ENCODE measurements at regions not wholly inside any gene's neighbourhood (a gene's known extent, or its start where the extent isn't known, plus 50 kb on each side); places are given as distances from the start of the nearest gene placed in this dataset.

DNA sequence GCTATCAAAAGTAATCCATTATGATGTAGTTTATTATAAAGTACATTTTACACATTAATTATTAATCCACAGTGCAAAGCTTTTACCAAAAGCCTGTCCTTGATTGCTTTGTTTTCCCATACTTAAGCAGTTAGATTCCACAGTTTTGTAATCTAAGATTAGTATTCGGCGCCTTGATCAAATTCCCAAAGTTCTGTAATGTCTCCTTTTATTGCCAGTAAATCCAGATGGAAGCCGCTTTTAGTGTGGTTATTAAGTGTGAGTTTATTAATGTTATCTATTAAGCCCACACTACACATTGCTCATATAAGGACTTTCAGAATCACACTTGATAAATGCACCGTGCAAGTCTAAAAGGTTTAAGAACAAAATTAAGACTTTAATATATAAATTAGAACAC is 199.2 kb upstream of the PKN2 start:
- no peak overlapping the region for H3K27ac ChIP-seq
- H3K27me3 ChIP-seq = no peaks in the 10 kb centered on the region
- H3K36me3 ChIP-seq = no peaks in the 10 kb centered on the region

DNA sequence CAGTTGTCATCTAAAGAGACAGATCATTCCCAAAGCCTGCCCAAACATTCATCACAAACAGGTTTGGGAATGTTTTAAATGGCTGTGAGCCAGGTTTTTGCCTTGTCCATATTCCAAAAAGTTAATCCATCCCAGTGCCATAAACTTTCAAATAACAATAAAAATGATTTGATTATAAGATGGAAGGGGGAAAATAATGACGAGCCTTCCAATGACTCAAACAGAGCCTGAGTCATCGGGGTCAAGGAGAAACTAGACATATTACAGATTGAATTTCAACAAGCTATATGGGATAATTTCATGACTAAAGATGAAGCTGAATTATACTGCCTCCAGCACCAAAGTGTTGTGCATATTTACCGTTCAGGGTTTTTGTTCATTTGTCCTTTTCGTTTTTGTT is 195.8 kb upstream of the PKN2 start:
- TF ChIP-seq, protein P1, sequence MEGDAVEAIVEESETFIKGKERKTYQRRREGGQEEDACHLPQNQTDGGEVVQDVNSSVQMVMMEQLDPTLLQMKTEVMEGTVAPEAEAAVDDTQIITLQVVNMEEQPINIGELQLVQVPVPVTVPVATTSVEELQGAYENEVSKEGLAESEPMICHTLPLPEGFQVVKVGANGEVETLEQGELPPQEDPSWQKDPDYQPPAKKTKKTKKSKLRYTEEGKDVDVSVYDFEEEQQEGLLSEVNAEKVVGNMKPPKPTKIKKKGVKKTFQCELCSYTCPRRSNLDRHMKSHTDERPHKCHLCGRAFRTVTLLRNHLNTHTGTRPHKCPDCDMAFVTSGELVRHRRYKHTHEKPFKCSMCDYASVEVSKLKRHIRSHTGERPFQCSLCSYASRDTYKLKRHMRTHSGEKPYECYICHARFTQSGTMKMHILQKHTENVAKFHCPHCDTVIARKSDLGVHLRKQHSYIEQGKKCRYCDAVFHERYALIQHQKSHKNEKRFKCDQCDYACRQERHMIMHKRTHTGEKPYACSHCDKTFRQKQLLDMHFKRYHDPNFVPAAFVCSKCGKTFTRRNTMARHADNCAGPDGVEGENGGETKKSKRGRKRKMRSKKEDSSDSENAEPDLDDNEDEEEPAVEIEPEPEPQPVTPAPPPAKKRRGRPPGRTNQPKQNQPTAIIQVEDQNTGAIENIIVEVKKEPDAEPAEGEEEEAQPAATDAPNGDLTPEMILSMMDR (IDR thresholded peaks at IDR 0.05) = no peak

More for the DNA sequence above, 199.2 kb upstream of the PKN2 start:
- intact Hi-C loops (cut with DNase I) = no loop called here
- no peak for DNase-seq (ENCODE audit: low spot score in 2 of 2)
- TF ChIP-seq, protein P1 (IDR thresholded peaks at IDR 0.05) = no peak
- Histone ChIP-seq H3K4me1 (no peaks in the 10 kb centered on the region), H3K4me3 (no peak overlapping the region), H3K9me3 (no peaks in the 10 kb centered on the region)

DNA sequence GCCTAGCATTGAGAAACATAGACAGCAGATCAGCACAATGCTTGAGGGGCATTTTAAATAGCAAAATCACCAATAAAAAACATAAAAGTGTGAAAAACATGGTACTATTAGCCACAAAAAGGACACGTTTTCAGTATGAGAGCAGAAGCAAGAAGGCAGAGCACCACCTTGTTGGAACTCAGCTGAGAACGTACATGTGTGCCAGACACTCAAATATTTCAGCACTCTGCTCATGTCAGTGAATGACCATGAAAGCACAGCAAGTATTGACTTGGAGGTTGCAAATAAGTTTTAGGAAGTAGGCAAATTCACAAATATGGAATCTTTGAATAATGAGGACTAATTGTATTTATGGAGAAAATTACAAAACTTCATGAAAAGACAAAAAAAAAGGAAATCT is 193.4 kb upstream of the PKN2 start:
- H3K9me3 ChIP-seq = no peaks in the 10 kb centered on the region
- H3K27ac ChIP-seq = no peak overlapping the region
- no peak for DNase-seq (ENCODE audit: low spot score in 2 of 2)
- H3K36me3 ChIP-seq = no peaks in the 10 kb centered on the region
- H3K4me3 ChIP-seq = no peak overlapping the region
- intact Hi-C loops (cut with DNase I) = no loop called here
- no peaks in the 10 kb centered on the region for H3K27me3 ChIP-seq
- no peaks in the 10 kb centered on the region for H3K4me1 ChIP-seq
- TF ChIP-seq, protein P1 (IDR thresholded peaks at IDR 0.05) = no peak

More for the DNA sequence above, 195.8 kb upstream of the PKN2 start:
- H3K27ac ChIP-seq = no peak overlapping the region
- no peaks in the 10 kb centered on the region for H3K27me3 ChIP-seq
- DNase-seq (ENCODE audit: low spot score in 2 of 2) = no peak
- no peaks in the 10 kb centered on the region for H3K4me1 ChIP-seq
- no peak overlapping the region for H3K4me3 ChIP-seq
- intact Hi-C loops (cut with DNase I) = no loop called here
- H3K36me3 ChIP-seq = no peaks in the 10 kb centered on the region
- H3K9me3 ChIP-seq = no peaks in the 10 kb centered on the region

DNA sequence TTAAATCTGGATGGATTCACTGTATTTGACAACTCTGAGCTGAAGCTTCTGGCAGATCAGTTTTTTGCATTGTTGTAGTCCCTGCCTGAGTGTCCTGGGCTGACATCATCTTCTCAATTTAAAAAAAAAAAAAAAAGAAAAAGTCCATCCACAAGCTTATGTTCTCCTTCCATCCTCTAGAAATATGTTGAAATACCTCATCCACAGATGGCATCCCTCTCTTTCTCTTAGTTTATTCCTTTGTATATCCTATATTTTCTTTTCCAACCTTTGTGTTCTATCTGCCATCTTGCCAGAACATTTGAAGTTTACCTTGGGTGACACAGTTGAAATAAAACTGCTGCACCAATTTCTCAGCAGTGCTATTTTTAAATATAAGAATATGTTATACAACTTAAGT is 184.4 kb upstream of the PKN2 start:
- no peak overlapping the region for H3K27ac ChIP-seq
- no peaks in the 10 kb centered on the region for H3K36me3 ChIP-seq
- H3K4me3 ChIP-seq = no peak overlapping the region
- DNase-seq (ENCODE audit: low spot score in 2 of 2) = no peak
- no peaks in the 10 kb centered on the region for H3K9me3 ChIP-seq
- no peaks in the 10 kb centered on the region for H3K27me3 ChIP-seq
- intact Hi-C loops (cut with DNase I) = no loop called here
- no peaks in the 10 kb centered on the region for H3K4me1 ChIP-seq
- TF ChIP-seq, protein P1 (IDR thresholded peaks at IDR 0.05) = no peak

DNA sequence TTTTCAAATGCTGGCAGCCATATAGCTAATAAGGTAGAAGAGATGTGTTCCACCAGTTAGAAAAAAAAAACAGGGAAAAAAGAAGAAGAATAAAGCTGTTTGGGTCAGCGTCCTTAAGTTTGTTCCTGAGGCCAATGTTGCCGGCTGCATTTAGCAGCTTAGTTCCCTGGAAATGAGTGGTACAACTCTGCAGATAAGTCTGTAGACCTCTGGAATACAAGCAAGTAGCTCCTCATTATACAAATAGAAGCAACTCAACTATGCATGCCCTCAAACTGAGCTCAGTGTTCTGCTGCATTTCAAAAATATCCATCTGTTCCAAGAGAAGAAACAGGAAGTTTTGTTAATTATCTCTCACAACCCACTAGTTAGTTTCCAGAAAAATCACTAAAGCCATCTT is 181.2 kb upstream of the PKN2 start:
- H3K27me3 ChIP-seq = no peaks in the 10 kb centered on the region
- TF ChIP-seq, protein P1 (IDR thresholded peaks at IDR 0.05) = no peak
- no peak overlapping the region for H3K27ac ChIP-seq
- H3K36me3 ChIP-seq = no peaks in the 10 kb centered on the region
- no peak overlapping the region for H3K4me3 ChIP-seq
- intact Hi-C loops (cut with DNase I) = no loop called here
- H3K4me1 ChIP-seq = no peaks in the 10 kb centered on the region
- no peaks in the 10 kb centered on the region for H3K9me3 ChIP-seq
- DNase-seq (ENCODE audit: low spot score in 2 of 2) = no peak

DNA sequence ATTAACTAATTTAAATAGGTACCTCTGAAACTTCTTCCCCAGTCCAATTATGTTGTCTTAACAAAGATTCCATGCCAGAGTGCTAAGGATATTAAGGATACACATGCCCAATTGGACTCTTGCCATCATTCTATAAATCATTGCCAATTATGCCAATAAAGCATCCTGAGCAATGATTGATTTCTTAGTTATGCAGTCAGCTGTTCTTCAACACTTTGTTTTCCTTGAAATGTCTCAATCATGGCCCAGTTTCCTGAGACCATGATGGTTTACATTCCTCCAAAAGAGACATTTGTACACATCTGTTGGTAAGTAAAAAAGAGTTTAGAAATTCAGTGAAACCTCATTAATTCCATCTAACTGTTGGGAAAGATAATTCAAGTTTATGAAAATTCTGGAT is 180.4 kb upstream of the PKN2 start:
- TF ChIP-seq, protein P1 (IDR thresholded peaks at IDR 0.05) = no peak
- intact Hi-C loops (cut with DNase I) = no loop called here
- DNase-seq (ENCODE audit: low spot score in 2 of 2) = no peak

More for the DNA sequence above, 180.4 kb upstream of the PKN2 start:
- no peak overlapping the region for H3K27ac ChIP-seq
- H3K4me3 ChIP-seq = no peak overlapping the region
- H3K27me3 ChIP-seq = no peaks in the 10 kb centered on the region
- no peaks in the 10 kb centered on the region for H3K9me3 ChIP-seq
- H3K4me1 ChIP-seq = no peaks in the 10 kb centered on the region
- no peaks in the 10 kb centered on the region for H3K36me3 ChIP-seq

Data from ascending aorta (tissue), 2 donors.